ENCODE measurements at regions not wholly inside any gene's neighbourhood (a gene's known extent, or its start where the extent isn't known, plus 50 kb on each side); places are given as distances from the start of the nearest gene placed in this dataset.

DNA sequence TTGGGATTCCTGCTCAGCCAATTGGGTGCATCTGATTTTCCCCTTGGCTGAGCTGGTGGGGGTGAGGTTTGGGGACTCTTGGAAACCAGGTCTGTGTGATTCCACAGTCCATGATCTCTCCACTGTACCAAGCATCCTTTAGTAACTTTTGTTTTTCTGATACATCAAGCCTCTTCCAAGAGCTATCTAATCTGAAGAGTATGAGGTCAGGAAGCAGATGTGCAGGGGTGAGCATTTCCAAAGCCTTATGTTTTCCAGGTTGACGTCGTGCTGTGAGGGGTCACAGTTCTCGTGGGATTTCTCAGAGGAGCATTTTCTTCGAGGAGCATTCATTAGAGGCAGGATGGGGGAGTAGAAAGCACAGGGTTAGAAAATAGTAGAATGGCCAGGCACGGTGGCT lies 95.3 kb downstream of the KLF4 start:
- no peak for DNase-seq (ENCODE audit: low spot score)
- no peak for TF ChIP-seq CTCF (IDR thresholded peaks at IDR 0.05; ENCODE audit: extremely low read depth, missing control alignments)

GRCh38 chr9:107390778-107391177 lies 98.8 kb downstream of the KLF4 start:
- no peak for DNase-seq (ENCODE audit: low spot score)
- TF ChIP-seq CTCF (IDR thresholded peaks at IDR 0.05; ENCODE audit: extremely low read depth, missing control alignments): no peak

DNA sequence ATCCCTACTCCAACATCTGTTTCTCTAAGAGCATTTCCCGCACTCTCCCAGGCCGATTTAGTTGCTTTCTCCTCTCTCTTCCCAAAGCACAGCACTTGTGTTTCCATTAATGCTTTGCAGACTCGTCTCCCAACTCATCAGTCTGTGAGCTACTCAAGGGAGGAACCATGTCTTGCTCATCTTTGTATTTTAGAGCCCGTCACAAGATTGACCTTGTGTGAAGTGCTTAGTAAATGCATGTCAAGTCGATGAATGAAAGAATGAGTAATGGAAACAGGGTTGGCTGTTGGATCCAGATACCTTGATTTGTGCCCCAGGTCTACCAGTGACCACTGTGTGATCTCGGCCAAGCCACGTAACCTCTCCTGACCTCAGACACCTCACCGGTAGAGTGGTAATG lies 99.3 kb downstream of the KLF4 start:
- no peak for TF ChIP-seq CTCF (IDR thresholded peaks at IDR 0.05; ENCODE audit: extremely low read depth, missing control alignments)
- no peak for DNase-seq (ENCODE audit: low spot score)

DNA sequence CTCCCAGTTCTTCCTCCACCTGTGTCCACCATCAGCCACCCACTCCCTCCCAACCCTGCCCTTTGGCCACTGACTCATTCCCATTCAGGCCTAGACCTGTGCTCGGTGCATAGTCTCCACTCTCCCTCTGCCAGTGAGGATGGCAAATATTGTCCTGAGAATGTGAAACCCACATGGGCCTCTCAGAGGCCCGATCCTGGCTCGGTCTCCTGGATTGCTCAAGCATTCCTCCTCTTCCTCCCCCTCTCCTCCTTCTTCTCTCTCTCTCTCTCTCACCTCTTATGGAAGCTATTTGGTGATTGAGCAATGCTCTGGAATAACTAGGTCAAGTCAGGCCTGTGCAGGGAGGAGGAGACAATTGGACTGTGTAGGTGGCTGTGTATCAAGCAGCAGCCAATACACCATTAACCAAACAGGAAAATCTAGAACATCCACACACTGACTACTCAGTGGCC lies 99.9 kb downstream of the KLF4 start:
- DNase-seq (ENCODE audit: low spot score): no peak
- no peak for TF ChIP-seq CTCF (IDR thresholded peaks at IDR 0.05; ENCODE audit: extremely low read depth, missing control alignments)

DNA sequence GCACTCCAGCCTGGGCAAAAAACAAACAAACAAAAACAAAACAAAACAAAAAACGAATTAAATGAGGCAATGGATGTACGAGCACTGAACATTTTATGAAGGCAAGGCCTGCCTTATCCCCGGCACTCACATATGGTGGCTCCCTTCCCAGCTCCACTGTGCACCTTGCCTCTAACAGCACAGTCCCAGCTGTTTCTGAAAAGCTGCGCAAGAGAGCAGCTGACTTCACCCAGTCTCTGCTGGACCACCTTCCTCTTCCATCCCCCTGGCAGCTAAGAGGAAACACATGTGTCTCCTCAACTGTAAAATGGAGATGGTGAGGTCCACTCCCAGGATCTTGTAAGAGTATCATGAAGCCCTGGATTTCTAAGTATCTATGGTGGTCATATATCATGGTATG lies 100.7 kb downstream of the KLF4 start:
- DNase-seq (ENCODE audit: low spot score): no peak
- TF ChIP-seq CTCF (IDR thresholded peaks at IDR 0.05; ENCODE audit: extremely low read depth, missing control alignments): no peak

DNA sequence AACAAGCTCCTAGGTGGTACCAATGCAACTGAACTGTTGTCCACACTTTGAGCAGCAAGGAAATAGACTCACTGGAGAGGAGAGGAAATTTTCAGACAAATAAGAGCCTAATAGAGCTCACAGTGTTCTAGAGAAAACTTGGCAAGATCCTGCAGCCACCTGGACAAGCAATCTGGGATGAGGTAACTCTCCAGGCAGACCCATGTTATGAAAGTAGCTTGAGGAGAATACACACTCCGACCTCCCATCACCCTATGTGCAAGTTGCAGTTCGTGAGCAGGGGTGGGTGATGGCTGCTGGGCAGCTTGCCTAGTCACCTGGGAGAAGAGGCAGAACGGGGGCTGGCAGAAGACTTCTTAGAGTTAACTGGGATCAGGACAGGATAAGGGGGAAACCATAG lies 102.2 kb downstream of the KLF4 start:
- no peak for TF ChIP-seq CTCF (IDR thresholded peaks at IDR 0.05; ENCODE audit: extremely low read depth, missing control alignments)
- no peak for DNase-seq (ENCODE audit: low spot score)

- no peak for DNase-seq (ENCODE audit: low spot score)
These were observed 103.2 kb downstream of the KLF4 start for GRCh38 chr9:107386396-107386795.

More at GRCh38 chr9:107386396-107386795, 103.2 kb downstream of the KLF4 start:
- TF ChIP-seq CTCF (IDR thresholded peaks at IDR 0.05; ENCODE audit: extremely low read depth, missing control alignments): no peak

Measured in GM20000 (cell line).